HCT116 (cell line): ENCODE measurements at regions not wholly inside any gene's neighbourhood (a gene's known extent, or its start where the extent isn't known, plus 50 kb on each side); places are given as distances from the start of the nearest gene placed in this dataset.

Experiments used
- ATAC-seq: fragments of 200-7000 bp; cut with Tn5 transposase; 2 replicates; pipeline ENCODE4 v1.9.1; 2020; ENCODE audit warnings: mild to moderate bottlenecking, moderate library complexity
- BruUV-seq: library from RNA; stranded (reverse); fragments of 400-500 nt; replicated peaks from 2 replicates; lab custom pipeline; 2021; lab: Mats Ljungman, UMichigan
- CTCF ChIA-PET: fragments of 300-600 bp; sonication (Branson Sonifier 250); formaldehyde crosslinking; loops from one replicate; lab custom pipeline; 2021; ENCODE audit warnings: antibody characterized with exemption; lab: Charles Lee
- POLR2A ChIA-PET: fragments of 300-600, 350-600 bp; sonication (Branson Sonifier 250); formaldehyde crosslinking; loops from one replicate; lab custom pipeline; 2021; ENCODE audit warnings: antibody characterized with exemption; lab: Charles Lee
- RAD21 ChIA-PET, 2 experiments: fragments of 300-600 bp; sonication (Branson Sonifier 250); formaldehyde crosslinking; loops; one replicate each; lab custom pipeline; 2023; ENCODE audit warnings: low total read pairs in 2 of 2; ENCODE audit not compliant: uncharacterized antibody in 2 of 2, unreplicated experiment in 2 of 2, low non-redundant PET in 1 of 2; lab: Charles Lee
- DNase-seq: peaks from one replicate; pipeline ENCODE4 v3.0.0-alpha.2; 2010; ENCODE audit warnings: low read depth, low spot score
- H2AFZ ChIP-seq: fragments of 200-600 bp; shearing (Covaris generic), sonication (generic); 2 replicates; pipeline ENCODE4 v1.6.1; 2017; ENCODE audit warnings: low read depth, mixed run types, mixed read lengths, antibody characterized with exemption, low read length; ENCODE audit not compliant: poor library complexity, severe bottlenecking
- H3K27ac ChIP-seq: 2 replicates; pipeline ENCODE4 v1.5.1; 2012; ENCODE audit warnings: low read depth, low read length
- H3K27me3 ChIP-seq: fragments of 200-600 bp; sonication (generic); 2 replicates; pipeline ENCODE4 v1.6.1; 2016; ENCODE audit warnings: mixed run types, low read length, mixed read lengths; ENCODE audit not compliant: insufficient read depth
- H3K36me3 ChIP-seq, 2 experiments: fragments of 200-500 bp in 1 of 2; fragments of 200-600 bp in 1 of 2; sonication (Bioruptor generic) in 1 of 2; sonication (generic) in 1 of 2; 2 replicates each; pipeline versions ENCODE4 v1.5.1 to v1.6.1; 2014 to 2016; ENCODE audit warnings: low read length in 2 of 2, inconsistent platforms in 1 of 2, mixed read lengths in 1 of 2, mixed run types in 1 of 2; ENCODE audit not compliant: insufficient read depth in 2 of 2, control insufficient read depth in 1 of 2
- H3K4me1 ChIP-seq, 2 experiments: fragments of 200-600 bp in 1 of 2; sonication (generic) in 1 of 2; 2 replicates each; pipeline versions ENCODE4 v1.5.1 to v1.6.1; 2012 to 2017; ENCODE audit warnings: low read length in 2 of 2, inconsistent platforms in 1 of 2, mild to moderate bottlenecking in 1 of 2, mixed read lengths in 1 of 2, mixed run types in 1 of 2, moderate library complexity in 1 of 2; ENCODE audit not compliant: insufficient read depth in 2 of 2, control insufficient read depth in 1 of 2
- H3K4me2 ChIP-seq: fragments of 200-600 bp; sonication (generic); 2 replicates; pipeline ENCODE4 v1.6.1; 2017; ENCODE audit warnings: mixed run types, low read length, mixed read lengths
- H3K4me3 ChIP-seq, 2 experiments: fragments of 200-600 bp in 1 of 2; sonication (generic) in 1 of 2; replicated peaks in 1 of 2; 2 replicates each; pipeline ENCODE4 v1.5.1; 2011 to 2016; ENCODE audit warnings: low read length in 2 of 2, control low read depth in 1 of 2, low read depth in 1 of 2, mild to moderate bottlenecking in 1 of 2, mixed read lengths in 1 of 2, mixed run types in 1 of 2
- H3K79me2 ChIP-seq: fragments of 200-600 bp; sonication (generic); 2 replicates; pipeline ENCODE4 v1.6.1; 2017; ENCODE audit warnings: mild to moderate bottlenecking, mixed run types, low read length, moderate library complexity, mixed read lengths; ENCODE audit not compliant: insufficient read depth
- H3K9ac ChIP-seq: fragments of 200-600 bp; sonication (generic); 2 replicates; pipeline ENCODE4 v1.6.1; 2016; ENCODE audit warnings: low read length, mixed read lengths
- H3K9me2 ChIP-seq: fragments of 200-600 bp; sonication (generic), shearing (Covaris generic); 2 replicates; pipeline ENCODE4 v1.6.1; 2017; ENCODE audit warnings: mixed run types, mild to moderate bottlenecking, moderate library complexity; ENCODE audit not compliant: insufficient read depth
- H3K9me3 ChIP-seq, 2 experiments: fragments of 200-500 bp in 1 of 2; fragments of 200-600 bp in 1 of 2; sonication (Bioruptor generic) in 1 of 2; sonication (generic) in 1 of 2; 2 replicates each; pipeline ENCODE4 v1.6.1; 2014 to 2017; ENCODE audit warnings: low read length in 2 of 2, mixed read lengths in 2 of 2, inconsistent platforms in 1 of 2, low read depth in 1 of 2, mild to moderate bottlenecking in 1 of 2, mixed run types in 1 of 2, moderate library complexity in 1 of 2; ENCODE audit not compliant: control insufficient read depth in 1 of 2, insufficient read depth in 1 of 2
- H4K20me1 ChIP-seq: fragments of 200-600 bp; sonication (generic), shearing (Covaris generic); 2 replicates; pipeline ENCODE4 v1.6.1; 2017; ENCODE audit warnings: mixed run types, mild to moderate bottlenecking, moderate library complexity; ENCODE audit not compliant: insufficient read depth
- EGR1 ChIP-seq: IDR thresholded peaks from 2 replicates; pipeline ENCODE4 v1.6.1; 2012; ENCODE audit warnings: low read depth
- ELF1 ChIP-seq: IDR thresholded peaks from 2 replicates; pipeline ENCODE4 v1.6.1; 2012; ENCODE audit warnings: low read depth, borderline replicate concordance
- EZH2phosphoT487 ChIP-seq: fragments of 200-600 bp; IDR thresholded peaks from 2 replicates; pipeline ENCODE4 v1.6.1; 2018; ENCODE audit warnings: antibody characterized with exemption, borderline replicate concordance
- FOSL1 ChIP-seq: IDR thresholded peaks from 2 replicates; pipeline ENCODE4 v1.6.1; 2012; ENCODE audit warnings: low read depth
- JUND ChIP-seq: IDR thresholded peaks from 2 replicates; pipeline ENCODE4 v1.6.1; 2012
- RAD21 ChIP-seq: IDR thresholded peaks from 2 replicates; pipeline ENCODE4 v1.6.1; 2012; ENCODE audit warnings: low read depth, mild to moderate bottlenecking
- SP1 ChIP-seq: IDR thresholded peaks from 2 replicates; pipeline ENCODE4 v1.6.1; 2012; ENCODE audit warnings: low read depth
- TCF7L2 ChIP-seq: IDR thresholded peaks from 2 replicates; pipeline ENCODE4 v1.7.0; 2011; ENCODE audit warnings: borderline replicate concordance, inconsistent platforms; ENCODE audit not compliant: insufficient read depth, insufficient read length; ENCODE audit errors: extremely low read depth
- ZBTB33 ChIP-seq: IDR thresholded peaks from 2 replicates; pipeline ENCODE4 v1.6.1; 2011; ENCODE audit warnings: mild to moderate bottlenecking, low read length, moderate library complexity; ENCODE audit not compliant: insufficient replicate concordance; ENCODE audit errors: extremely low read depth
- ZFX ChIP-seq: fragments of 450-650 bp; IDR thresholded peaks from 2 replicates; pipeline ENCODE4 v1.6.1; 2017
- ZNF274 ChIP-seq: fragments of 200-500 bp; sonication (Bioruptor generic); IDR thresholded peaks from 2 replicates; pipeline ENCODE4 v1.6.1; 2014; ENCODE audit warnings: mild to moderate bottlenecking, low read depth, low read length, inconsistent platforms
- intact Hi-C: fragments of 100-400 bp; cut with micrococcal nuclease; formaldehyde crosslinking; loops from 2 replicates; pipeline ENCODE4 v1.10.0; 2022
- TF ChIP-seq, protein P1 (sequence below): IDR thresholded peaks from 2 replicates; pipeline ENCODE4 v1.6.1; 2012

DNA sequence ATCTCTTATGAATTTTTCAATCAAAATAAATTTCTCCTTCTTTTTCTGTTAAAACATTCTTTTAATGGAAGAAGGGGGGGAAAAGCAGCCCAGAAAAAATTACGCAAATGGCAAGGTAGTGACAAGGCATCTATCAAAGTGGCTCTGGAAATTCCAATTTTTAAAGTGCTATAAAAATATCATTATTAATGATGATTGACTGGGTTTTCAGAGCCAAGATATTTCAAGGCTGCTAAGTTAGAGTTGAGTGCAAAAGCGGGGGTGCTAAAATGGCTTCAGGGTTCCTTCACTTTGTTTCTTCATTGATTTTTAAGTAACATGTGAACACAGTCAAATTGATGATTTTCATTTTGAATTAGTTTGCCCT, 171.6 kb upstream of the CITED2 start:
- ChIA-PET POLR2A (no interaction called here), RAD21 (no interaction called here)
- intact Hi-C loops, result no loop called here

GRCh38 chr6:139545206-139546105, 171.0 kb upstream of the CITED2 start:
- Histone ChIP-seq H3K4me1 (peaks cover 0 to 7% of the 10 kb centered on the region in 2 experiments; a peak in 2 of 4 replicates), H3K9me3 (no peaks in the 10 kb centered on the region), H2AFZ (no peak overlapping the region), H3K36me3 (no peaks in the 10 kb centered on the region), H3K9ac (no peak overlapping the region), H3K4me3 (no peak overlapping the region), H3K79me2 (no peaks in the 10 kb centered on the region), H3K27ac (no peak overlapping the region), H3K9me2 (no peaks in the 10 kb centered on the region), H3K4me2 (no peak overlapping the region), H4K20me1 (no peaks in the 10 kb centered on the region), H3K27me3 (no peaks in the 10 kb centered on the region)
- BruUV-seq, result no TSS peak
- ChIA-PET CTCF (no interaction called here), POLR2A (no interaction called here), RAD21 (no interaction called here)
- intact Hi-C loops, result no loop called here
- ATAC-seq, result no peak
- DNase-seq, result no peak
- TF ChIP-seq ZNF274 (no peak), EGR1 (no peak), EZH2phosphoT487 (no peak), ZFX (no peak), TCF7L2 (no peak), RAD21 (no peak), SP1 (no peak), FOSL1 (no peak), JUND (no peak), ZBTB33 (no peak), ELF1 (no peak)
- TF ChIP-seq, protein P1, sequence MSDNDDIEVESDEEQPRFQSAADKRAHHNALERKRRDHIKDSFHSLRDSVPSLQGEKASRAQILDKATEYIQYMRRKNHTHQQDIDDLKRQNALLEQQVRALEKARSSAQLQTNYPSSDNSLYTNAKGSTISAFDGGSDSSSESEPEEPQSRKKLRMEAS, result no peak

More for the DNA sequence above, 171.6 kb upstream of the CITED2 start:
- Histone ChIP-seq H2AFZ (no peak overlapping the region), H3K79me2 (no peaks in the 10 kb centered on the region), H3K4me1 (peaks cover 0 to under 1% of the 10 kb centered on the region in 2 experiments; a peak in 1 of 4 replicates), H4K20me1 (no peaks in the 10 kb centered on the region), H3K9me3 (no peaks in the 10 kb centered on the region), H3K9ac (no peak overlapping the region), H3K9me2 (no peaks in the 10 kb centered on the region), H3K36me3 (no peaks in the 10 kb centered on the region), H3K4me2 (no peak overlapping the region), H3K27ac (no peak overlapping the region), H3K27me3 (no peaks in the 10 kb centered on the region), H3K4me3 (no peak overlapping the region)
- ATAC-seq, result no peak
- TF ChIP-seq ZFX, result no peak
- TF ChIP-seq ZBTB33, result no peak
- no TSS peak for BruUV-seq
- CTCF ChIA-PET, result no interaction called here
- no peak for DNase-seq
